HepG2 (cell line): ENCODE measurements at regions not wholly inside any gene's neighbourhood (a gene's known extent, or its start where the extent isn't known, plus 50 kb on each side); places are given as distances from the start of the nearest gene placed in this dataset.

Source experiments
- ATAC-seq: fragments of 200-7000 bp; cut with Tn5 transposase; 3 replicates; pipeline ENCODE4 v1.9.1; 2020; ENCODE audit warnings: mild to moderate bottlenecking, moderate library complexity
- BruUV-seq: library from RNA; stranded (reverse); fragments of 400-500 nt; replicated peaks from 2 replicates; lab custom pipeline; 2021; lab: Mats Ljungman, UMichigan
- CTCF ChIA-PET: fragments of 300-600 bp; formaldehyde crosslinking; extraction: SDS; loops from one replicate; lab custom pipeline; 2021; ENCODE audit warnings: low total read pairs, inconsistent platforms, low intra/inter-chr PET ratio; lab: Yijun Ruan, JAX
- POLR2A ChIA-PET: fragments of 350-600 bp; sonication (Branson Sonifier 250); formaldehyde crosslinking; loops from one replicate; lab custom pipeline; 2020; ENCODE audit warnings: antibody characterized with exemption, inconsistent platforms; lab: Yijun Ruan, JAX
- DNase-seq: peaks from one replicate; pipeline ENCODE4 v3.0.0-alpha.2; 2015; ENCODE audit warnings: low spot score
- FAIRE-seq: peaks from 3 replicates; lab custom pipeline; 2011; peaks lifted over from hg19 to GRCh38; lab: Jason Lieb, UNC
- H2AFZ ChIP-seq: one replicate; pipeline ENCODE4 v1.6.1; 2011; ENCODE audit warnings: low read length, inconsistent platforms
- H3K27ac ChIP-seq: fragments of 300-600 bp; 3 replicates; pipeline ENCODE4 v1.8.0; 2011; ENCODE audit warnings: mixed run types, mild to moderate bottlenecking, mixed read lengths, low read length, inconsistent platforms; ENCODE audit not compliant: insufficient read depth; ENCODE audit errors: extremely low read length
- H3K27me3 ChIP-seq, 2 experiments: fragments of 200-600 bp in 1 of 2; 2 replicates in 1 of 2; 3 replicates in 1 of 2; pipeline versions ENCODE4 v1.6.0 to v1.8.0; 2011; ENCODE audit warnings: low read length in 2 of 2, mild to moderate bottlenecking in 2 of 2, moderate library complexity in 2 of 2, inconsistent platforms in 1 of 2; ENCODE audit not compliant: insufficient read depth in 2 of 2, control insufficient read depth in 1 of 2
- H3K36me3 ChIP-seq, 2 experiments: fragments of 200-600 bp in 1 of 2; replicated peaks in 1 of 2; 2 replicates in 1 of 2; 3 replicates in 1 of 2; pipeline versions ENCODE4 v1.5.1 to v1.8.0; 2011; ENCODE audit warnings: low read length in 2 of 2, inconsistent platforms in 1 of 2; ENCODE audit not compliant: insufficient read depth in 2 of 2, control insufficient read depth in 1 of 2
- H3K4me1 ChIP-seq: 2 replicates; pipeline ENCODE4 v1.5.1; 2012; ENCODE audit warnings: low read length, inconsistent platforms; ENCODE audit not compliant: insufficient read depth
- H3K4me2 ChIP-seq: 2 replicates; pipeline ENCODE4 v1.6.0; 2011; ENCODE audit warnings: low read depth, low read length, inconsistent platforms
- H3K4me3 ChIP-seq, 3 experiments: fragments of 200-600 bp in 1 of 3; sonication (generic), shearing (Covaris generic) in 1 of 3; replicated peaks in 1 of 3; 2 replicates each; pipeline ENCODE4 v1.5.1; 2011 to 2016; ENCODE audit warnings: low read length in 3 of 3, inconsistent platforms in 2 of 3, low read depth in 2 of 3, mild to moderate bottlenecking in 2 of 3, control low read depth in 1 of 3, mixed read lengths in 1 of 3; ENCODE audit not compliant: insufficient read depth in 1 of 3
- H3K79me2 ChIP-seq: one replicate; pipeline ENCODE4 v1.6.1; 2011; ENCODE audit warnings: low read length, inconsistent platforms; ENCODE audit not compliant: insufficient read depth
- H3K9ac ChIP-seq: 2 replicates; pipeline ENCODE4 v1.6.0; 2011; ENCODE audit warnings: mild to moderate bottlenecking, low read depth, low read length, inconsistent platforms; ENCODE audit not compliant: insufficient read depth
- H3K9me3 ChIP-seq: 2 replicates; pipeline ENCODE4 v1.5.1; 2012; ENCODE audit warnings: mild to moderate bottlenecking, low read length
- H4K20me1 ChIP-seq: 2 replicates; pipeline ENCODE4 v1.6.0; 2011; ENCODE audit warnings: inconsistent platforms, mild to moderate bottlenecking, low read length, moderate library complexity; ENCODE audit not compliant: insufficient read depth
- ATF1 ChIP-seq: IDR thresholded peaks from 2 replicates; pipeline ENCODE4 v1.6.1; 2016; ENCODE audit warnings: mild to moderate bottlenecking, control low read depth
- DNMT3B ChIP-seq: conservative IDR thresholded peaks from 2 replicates; pipeline ENCODE4 v1.6.1; 2016; ENCODE audit warnings: missing biosample characterization, control low read depth
- DR1 ChIP-seq: sonication (generic); formaldehyde crosslinking; IDR thresholded peaks from 2 replicates; pipeline ENCODE4 v1.8.0; 2021; ENCODE audit warnings: mild to moderate bottlenecking, missing genetic modification reagents, inconsistent platforms
- FOXK1 ChIP-seq: sonication (generic); formaldehyde crosslinking; IDR thresholded peaks from 2 replicates; pipeline ENCODE4 v1.4.0; 2020; ENCODE audit warnings: low read depth, missing genetic modification reagents, borderline replicate concordance
- HNRNPL ChIP-seq: fragments of 200-400 bp; formaldehyde crosslinking; IDR thresholded peaks from 2 replicates; pipeline ENCODE4 v1.6.1; 2017; ENCODE audit warnings: mild to moderate bottlenecking, low read depth, low read length
- MBNL3 ChIP-seq: fragments of 250-450 bp; sonication (Bioruptor Pico); conservative IDR thresholded peaks from 2 replicates; pipeline ENCODE4 v1.8.0; 2022; ENCODE audit warnings: mild to moderate bottlenecking, inconsistent platforms
- RAD21 ChIP-seq: fragments of 450-650 bp; formaldehyde crosslinking; IDR thresholded peaks from 2 replicates; pipeline ENCODE4 v1.5.0; 2020; ENCODE audit warnings: mild to moderate bottlenecking
- RBAK ChIP-seq: sonication (generic); formaldehyde crosslinking; IDR thresholded peaks from 2 replicates; pipeline ENCODE4 v1.5.1; 2020; ENCODE audit warnings: mild to moderate bottlenecking, missing genetic modification reagents
- SCMH1 ChIP-seq: sonication (generic); formaldehyde crosslinking; IDR thresholded peaks from 2 replicates; pipeline ENCODE4 v1.9.0; 2021; ENCODE audit warnings: missing genetic modification reagents, mild to moderate bottlenecking, borderline replicate concordance
- ZIK1 ChIP-seq: sonication (generic); formaldehyde crosslinking; IDR thresholded peaks from 2 replicates; pipeline ENCODE4 v1.5.0; 2020; ENCODE audit warnings: mild to moderate bottlenecking, low read depth, missing genetic modification reagents, borderline replicate concordance
- ZNF703 ChIP-seq: sonication (generic); formaldehyde crosslinking; IDR thresholded peaks from 2 replicates; pipeline ENCODE4 v1.5.1; 2020; ENCODE audit warnings: missing genetic modification reagents, mild to moderate bottlenecking, moderate library complexity, borderline replicate concordance
- ZNF839 ChIP-seq: sonication (generic); formaldehyde crosslinking; IDR thresholded peaks from 2 replicates; pipeline ENCODE4 v1.4.0; 2020; ENCODE audit warnings: missing genetic modification reagents, mild to moderate bottlenecking, borderline replicate concordance
- WGBS: methylation state at CpG from one replicate; pipeline ENCODE4 v1.1.6; 2017; ENCODE audit warnings: low lambda C conversion rate; 5-methylcytosine and 5-hydroxymethylcytosine counted together
- in situ Hi-C: cut with HindIII; loops from 2 replicates; pipeline ENCODE4 v1.10.0; 2017; ENCODE audit warnings: low pct_unique_long_range_greater_than_20kb; ENCODE audit not compliant: extremely low pct_ligation_motif_present
- intact Hi-C: fragments of 100-400 bp; cut with micrococcal nuclease; formaldehyde crosslinking; loops from one replicate; pipeline ENCODE4 v1.10.0; 2022; ENCODE audit not compliant: unreplicated experiment
- TF ChIP-seq, protein P1 (sequence below): sonication (generic); formaldehyde crosslinking; IDR thresholded peaks from 2 replicates; pipeline ENCODE4 v1.4.0; 2020; ENCODE audit warnings: missing genetic modification reagents, borderline replicate concordance
- TF ChIP-seq, protein P2 (sequence below): IDR thresholded peaks from 2 replicates; pipeline ENCODE4 v1.6.1; 2016; ENCODE audit warnings: mild to moderate bottlenecking

DNA sequence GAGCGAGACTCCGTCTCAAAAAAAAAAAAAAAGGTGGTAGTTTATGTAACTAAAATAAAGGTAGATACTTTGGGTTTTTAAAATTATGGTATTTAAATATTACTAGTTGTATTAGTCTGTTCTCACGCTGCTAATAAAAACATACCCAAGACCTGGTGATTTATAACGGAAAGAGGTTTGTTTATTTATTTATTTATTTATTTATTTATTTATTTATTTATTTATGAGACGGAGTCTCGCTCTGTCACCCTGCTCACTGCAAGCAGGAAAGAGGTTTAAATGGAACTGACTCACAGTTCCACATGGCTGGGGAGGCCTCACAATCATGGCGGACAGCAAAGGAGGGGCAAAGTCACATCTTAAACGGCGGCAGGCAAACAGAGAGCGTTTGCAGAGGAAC is 196.0 kb downstream of the CALCRL start:
- no peaks in the 10 kb centered on the region for H3K36me3 ChIP-seq
- CTCF ChIA-PET: no interaction called here
- no peaks in the 10 kb centered on the region for H3K9me3 ChIP-seq
- TF ChIP-seq FOXK1 (CRISPR knock-in tag) (no peak), DNMT3B (CRISPR knock-in tag) (no peak), ATF1 (no peak), RBAK (no peak), DR1 (CRISPR knock-in tag) (no peak), MBNL3 (no peak), ZNF839 (CRISPR knock-in tag) (no peak), RAD21 (CRISPR knock-in tag) (no peak), HNRNPL (no peak), SCMH1 (CRISPR knock-in tag) (no peak), ZNF703 (CRISPR knock-in tag) (no peak), ZIK1 (CRISPR knock-in tag) (no peak)
- TF ChIP-seq, protein P1, sequence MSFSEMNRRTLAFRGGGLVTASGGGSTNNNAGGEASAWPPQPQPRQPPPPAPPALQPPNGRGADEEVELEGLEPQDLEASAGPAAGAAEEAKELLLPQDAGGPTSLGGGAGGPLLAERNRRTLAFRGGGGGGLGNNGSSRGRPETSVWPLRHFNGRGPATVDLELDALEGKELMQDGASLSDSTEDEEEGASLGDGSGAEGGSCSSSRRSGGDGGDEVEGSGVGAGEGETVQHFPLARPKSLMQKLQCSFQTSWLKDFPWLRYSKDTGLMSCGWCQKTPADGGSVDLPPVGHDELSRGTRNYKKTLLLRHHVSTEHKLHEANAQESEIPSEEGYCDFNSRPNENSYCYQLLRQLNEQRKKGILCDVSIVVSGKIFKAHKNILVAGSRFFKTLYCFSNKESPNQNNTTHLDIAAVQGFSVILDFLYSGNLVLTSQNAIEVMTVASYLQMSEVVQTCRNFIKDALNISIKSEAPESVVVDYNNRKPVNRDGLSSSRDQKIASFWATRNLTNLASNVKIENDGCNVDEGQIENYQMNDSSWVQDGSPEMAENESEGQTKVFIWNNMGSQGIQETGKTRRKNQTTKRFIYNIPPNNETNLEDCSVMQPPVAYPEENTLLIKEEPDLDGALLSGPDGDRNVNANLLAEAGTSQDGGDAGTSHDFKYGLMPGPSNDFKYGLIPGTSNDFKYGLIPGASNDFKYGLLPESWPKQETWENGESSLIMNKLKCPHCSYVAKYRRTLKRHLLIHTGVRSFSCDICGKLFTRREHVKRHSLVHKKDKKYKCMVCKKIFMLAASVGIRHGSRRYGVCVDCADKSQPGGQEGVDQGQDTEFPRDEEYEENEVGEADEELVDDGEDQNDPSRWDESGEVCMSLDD (CRISPR knock-in tag): no peak
- TF ChIP-seq, protein P2, sequence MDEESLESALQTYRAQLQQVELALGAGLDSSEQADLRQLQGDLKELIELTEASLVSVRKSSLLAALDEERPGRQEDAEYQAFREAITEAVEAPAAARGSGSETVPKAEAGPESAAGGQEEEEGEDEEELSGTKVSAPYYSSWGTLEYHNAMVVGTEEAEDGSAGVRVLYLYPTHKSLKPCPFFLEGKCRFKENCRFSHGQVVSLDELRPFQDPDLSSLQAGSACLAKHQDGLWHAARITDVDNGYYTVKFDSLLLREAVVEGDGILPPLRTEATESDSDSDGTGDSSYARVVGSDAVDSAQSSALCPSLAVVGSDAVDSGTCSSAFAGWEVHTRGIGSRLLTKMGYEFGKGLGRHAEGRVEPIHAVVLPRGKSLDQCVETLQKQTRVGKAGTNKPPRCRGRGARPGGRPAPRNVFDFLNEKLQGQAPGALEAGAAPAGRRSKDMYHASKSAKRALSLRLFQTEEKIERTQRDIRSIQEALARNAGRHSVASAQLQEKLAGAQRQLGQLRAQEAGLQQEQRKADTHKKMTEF: no peak
- TF ChIP-seq, all 625 proteins: peak for 0
- Histone ChIP-seq H3K4me1 (no peaks in the 10 kb centered on the region), H3K27ac (no peak overlapping the region), H2AFZ (no peak overlapping the region), H3K79me2 (no peaks in the 10 kb centered on the region), H3K4me2 (no peak overlapping the region), H3K9ac (no peak overlapping the region), H3K4me3 (no peak overlapping the region), H3K27me3 (no peaks in the 10 kb centered on the region), H4K20me1 (no peaks in the 10 kb centered on the region)
- DNase-seq (no peak), ATAC-seq (no peak), FAIRE-seq (no peak)
- POLR2A ChIA-PET: no interaction called here
- in situ Hi-C loops: no loop called here
- WGBS: 39% methylated on average over 10 of the region's 10 CpGs
- BruUV-seq: no TSS peak
- intact Hi-C loops: no loop called here
